ENCODE measurements at regions not wholly inside any gene's neighbourhood (a gene's known extent, or its start where the extent isn't known, plus 50 kb on each side); places are given as distances from the start of the nearest gene placed in this dataset.

- Histone ChIP-seq H3K9ac (ENCODE audit: low read length) (no peak overlapping the region), H3K4me1 (ENCODE audit: control insufficient read depth, insufficient read depth, low read length) (no peaks in the 10 kb centered on the region), H3K27me3 (replicated peaks; ENCODE audit: control insufficient read depth, insufficient read depth, low read length) (no peaks in the 10 kb centered on the region), H3K4me3 (ENCODE audit: low read length) (no peak overlapping the region), H3K9me3 (ENCODE audit: control insufficient read depth, low read length) (no peaks in the 10 kb centered on the region), H3K36me3 (ENCODE audit: control insufficient read depth, insufficient read depth, low read length, severe bottlenecking) (no peaks in the 10 kb centered on the region)
- no peak for DNase-seq (ENCODE audit: low read depth)
Measured at GRCh38 chr18:78448106-78448505, 531.5 kb upstream of the SALL3 start.

DNA sequence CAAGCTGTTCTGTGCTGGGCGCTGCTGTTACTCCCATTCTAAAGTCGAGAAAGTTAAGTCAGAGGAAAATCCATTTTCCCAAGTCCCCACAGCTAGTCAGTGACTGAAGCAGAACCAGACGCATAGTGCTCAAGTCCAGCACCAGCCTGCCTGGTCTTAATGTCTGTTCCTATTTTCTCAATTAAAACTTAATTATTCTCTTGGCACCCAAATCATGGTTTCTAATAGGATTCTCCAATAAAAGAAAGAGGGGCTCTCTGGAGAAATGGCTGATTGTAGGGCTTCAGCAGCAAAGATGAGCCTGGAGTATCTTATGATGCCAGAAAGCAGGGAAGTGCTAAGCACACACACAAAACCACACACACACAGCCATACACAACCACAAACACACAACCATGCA lies 531.0 kb upstream of the SALL3 start:
- no peaks in the 10 kb centered on the region for H3K27me3 ChIP-seq (replicated peaks; ENCODE audit: control insufficient read depth, insufficient read depth, low read length)
- no peak overlapping the region for H3K9ac ChIP-seq (ENCODE audit: low read length)
- no peaks in the 10 kb centered on the region for H3K4me1 ChIP-seq (ENCODE audit: control insufficient read depth, insufficient read depth, low read length)
- H3K4me3 ChIP-seq (ENCODE audit: low read length) = no peak overlapping the region
- no peak for DNase-seq (ENCODE audit: low read depth)
- no peaks in the 10 kb centered on the region for H3K36me3 ChIP-seq (ENCODE audit: control insufficient read depth, insufficient read depth, low read length, severe bottlenecking)
- no peaks in the 10 kb centered on the region for H3K9me3 ChIP-seq (ENCODE audit: control insufficient read depth, low read length)

DNA sequence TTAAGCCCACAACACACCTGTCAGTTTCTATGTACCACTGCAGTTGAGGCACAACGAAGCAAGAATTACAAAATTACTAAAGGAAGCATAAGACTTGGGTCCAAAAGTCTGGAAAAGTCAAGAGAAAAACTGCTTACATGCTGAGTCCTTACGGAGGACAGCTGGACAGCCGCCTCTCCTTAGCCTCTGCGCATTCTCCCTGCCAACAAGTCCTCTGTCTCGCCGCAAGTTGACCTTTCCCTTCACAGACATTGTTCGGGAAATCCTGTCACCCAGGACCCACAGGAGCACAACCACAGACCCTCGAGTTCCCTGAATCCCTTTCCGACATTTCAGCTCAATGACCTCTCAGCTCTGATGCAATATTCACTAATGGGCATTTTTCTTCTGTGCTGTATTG lies 525.4 kb upstream of the SALL3 start:
- no peak overlapping the region for H3K9ac ChIP-seq (ENCODE audit: low read length)
- no peaks in the 10 kb centered on the region for H3K9me3 ChIP-seq (ENCODE audit: control insufficient read depth, low read length)
- DNase-seq (ENCODE audit: low read depth) = no peak
- H3K4me3 ChIP-seq (ENCODE audit: low read length) = no peak overlapping the region
- no peaks in the 10 kb centered on the region for H3K27me3 ChIP-seq (replicated peaks; ENCODE audit: control insufficient read depth, insufficient read depth, low read length)
- H3K36me3 ChIP-seq (ENCODE audit: control insufficient read depth, insufficient read depth, low read length, severe bottlenecking) = no peaks in the 10 kb centered on the region
- no peaks in the 10 kb centered on the region for H3K4me1 ChIP-seq (ENCODE audit: control insufficient read depth, insufficient read depth, low read length)

DNA sequence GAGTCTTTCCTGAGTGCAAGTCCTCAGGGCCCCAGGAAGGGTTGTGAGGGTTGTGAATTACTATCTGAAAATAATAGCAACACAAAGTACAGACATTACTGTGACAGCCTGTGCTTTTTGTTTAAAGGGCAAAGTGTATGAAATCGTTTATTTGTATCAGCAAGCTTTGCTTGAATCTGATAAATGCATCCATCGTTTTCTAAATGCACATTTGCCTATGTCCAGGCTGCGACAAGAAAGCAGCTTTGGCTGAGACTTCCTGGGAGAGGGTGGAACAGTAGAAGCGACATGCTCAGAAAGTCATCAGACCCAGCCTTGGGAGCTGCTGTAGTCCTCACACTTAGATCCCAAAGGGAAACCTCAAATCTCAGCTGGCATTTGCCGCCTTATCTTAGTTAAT lies 524.2 kb upstream of the SALL3 start:
- H3K4me1 ChIP-seq (ENCODE audit: control insufficient read depth, insufficient read depth, low read length) = no peaks in the 10 kb centered on the region
- no peak for DNase-seq (ENCODE audit: low read depth)
- H3K27me3 ChIP-seq (replicated peaks; ENCODE audit: control insufficient read depth, insufficient read depth, low read length) = no peaks in the 10 kb centered on the region
- no peaks in the 10 kb centered on the region for H3K36me3 ChIP-seq (ENCODE audit: control insufficient read depth, insufficient read depth, low read length, severe bottlenecking)
- H3K9ac ChIP-seq (ENCODE audit: low read length) = no peak overlapping the region
- H3K4me3 ChIP-seq (ENCODE audit: low read length) = no peak overlapping the region
- no peaks in the 10 kb centered on the region for H3K9me3 ChIP-seq (ENCODE audit: control insufficient read depth, low read length)

- Histone ChIP-seq H3K27me3 (replicated peaks; ENCODE audit: control insufficient read depth, insufficient read depth, low read length) (no peaks in the 10 kb centered on the region), H3K9ac (ENCODE audit: low read length) (no peak overlapping the region), H3K36me3 (ENCODE audit: control insufficient read depth, insufficient read depth, low read length, severe bottlenecking) (no peaks in the 10 kb centered on the region), H3K4me3 (ENCODE audit: low read length) (no peak overlapping the region), H3K9me3 (ENCODE audit: control insufficient read depth, low read length) (no peaks in the 10 kb centered on the region), H3K4me1 (ENCODE audit: control insufficient read depth, insufficient read depth, low read length) (no peaks in the 10 kb centered on the region)
- DNase-seq (ENCODE audit: low read depth) = no peak
Measured at GRCh38 chr18:78457011-78457410, 522.6 kb upstream of the SALL3 start.

- Histone ChIP-seq H3K9me3 (ENCODE audit: control insufficient read depth, low read length) (no peaks in the 10 kb centered on the region), H3K9ac (ENCODE audit: low read length) (no peak overlapping the region), H3K27me3 (replicated peaks; ENCODE audit: control insufficient read depth, insufficient read depth, low read length) (no peaks in the 10 kb centered on the region), H3K36me3 (ENCODE audit: control insufficient read depth, insufficient read depth, low read length, severe bottlenecking) (no peaks in the 10 kb centered on the region), H3K4me3 (ENCODE audit: low read length) (no peak overlapping the region), H3K4me1 (ENCODE audit: control insufficient read depth, insufficient read depth, low read length) (no peaks in the 10 kb centered on the region)
- no peak for DNase-seq (ENCODE audit: low read depth)
Measured at GRCh38 chr18:78457731-78458130, 521.9 kb upstream of the SALL3 start.

GRCh38 chr18:78458356-78458755 lies 521.3 kb upstream of the SALL3 start:
- H3K4me3 ChIP-seq (ENCODE audit: low read length) = no peak overlapping the region
- H3K36me3 ChIP-seq (ENCODE audit: control insufficient read depth, insufficient read depth, low read length, severe bottlenecking) = no peaks in the 10 kb centered on the region
- H3K4me1 ChIP-seq (ENCODE audit: control insufficient read depth, insufficient read depth, low read length) = no peaks in the 10 kb centered on the region
- no peaks in the 10 kb centered on the region for H3K27me3 ChIP-seq (replicated peaks; ENCODE audit: control insufficient read depth, insufficient read depth, low read length)
- H3K9me3 ChIP-seq (ENCODE audit: control insufficient read depth, low read length) = no peaks in the 10 kb centered on the region
- DNase-seq (ENCODE audit: low read depth) = no peak
- no peak overlapping the region for H3K9ac ChIP-seq (ENCODE audit: low read length)

GRCh38 chr18:78459668-78460067 lies 520.0 kb upstream of the SALL3 start:
- no peak for DNase-seq (ENCODE audit: low read depth)
- Histone ChIP-seq H3K9me3 (ENCODE audit: control insufficient read depth, low read length) (peaks cover 10% of the 10 kb centered on the region), H3K36me3 (ENCODE audit: control insufficient read depth, insufficient read depth, low read length, severe bottlenecking) (no peaks in the 10 kb centered on the region), H3K4me1 (ENCODE audit: control insufficient read depth, insufficient read depth, low read length) (no peaks in the 10 kb centered on the region), H3K4me3 (ENCODE audit: low read length) (no peak overlapping the region), H3K9ac (ENCODE audit: low read length) (no peak overlapping the region), H3K27me3 (replicated peaks; ENCODE audit: control insufficient read depth, insufficient read depth, low read length) (no peaks in the 10 kb centered on the region)

GRCh38 chr18:78460558-78460957 lies 519.1 kb upstream of the SALL3 start:
- no peaks in the 10 kb centered on the region for H3K27me3 ChIP-seq (replicated peaks; ENCODE audit: control insufficient read depth, insufficient read depth, low read length)
- H3K9ac ChIP-seq (ENCODE audit: low read length) = no peak overlapping the region
- no peak for DNase-seq (ENCODE audit: low read depth)
- H3K4me3 ChIP-seq (ENCODE audit: low read length) = no peak overlapping the region
- peaks cover 19% of the 10 kb centered on the region for H3K9me3 ChIP-seq (ENCODE audit: control insufficient read depth, low read length)
- H3K4me1 ChIP-seq (ENCODE audit: control insufficient read depth, insufficient read depth, low read length) = no peaks in the 10 kb centered on the region
- H3K36me3 ChIP-seq (ENCODE audit: control insufficient read depth, insufficient read depth, low read length, severe bottlenecking) = no peaks in the 10 kb centered on the region

DNA sequence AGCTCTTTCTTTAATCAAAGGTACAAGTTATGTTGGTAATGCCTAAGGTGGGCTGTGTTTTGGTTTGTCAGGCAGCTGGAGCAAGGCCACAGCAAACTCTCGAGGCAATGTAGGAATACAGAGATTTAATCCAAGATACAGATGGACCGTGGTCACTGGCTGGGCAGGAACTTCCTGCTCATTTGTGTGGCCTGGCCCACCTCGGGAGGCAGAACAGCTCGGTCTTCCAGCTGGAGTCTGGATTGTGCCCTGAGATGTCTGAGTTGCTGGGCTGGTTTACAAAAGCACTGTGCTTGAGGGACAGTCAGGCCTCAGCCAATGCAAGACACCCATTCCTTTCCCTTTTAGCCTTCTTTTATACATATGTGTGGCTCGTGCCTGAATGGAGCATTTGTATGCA lies 506.1 kb upstream of the SALL3 start:
- Histone ChIP-seq H3K36me3 (ENCODE audit: control insufficient read depth, insufficient read depth, low read length, severe bottlenecking) (no peaks in the 10 kb centered on the region), H3K9ac (ENCODE audit: low read length) (no peak overlapping the region), H3K4me1 (ENCODE audit: control insufficient read depth, insufficient read depth, low read length) (no peaks in the 10 kb centered on the region), H3K4me3 (ENCODE audit: low read length) (no peak overlapping the region), H3K9me3 (ENCODE audit: control insufficient read depth, low read length) (no peaks in the 10 kb centered on the region), H3K27me3 (replicated peaks; ENCODE audit: control insufficient read depth, insufficient read depth, low read length) (no peaks in the 10 kb centered on the region)
- no peak for DNase-seq (ENCODE audit: low read depth)

GRCh38 chr18:78477840-78478239 lies 501.8 kb upstream of the SALL3 start:
- Histone ChIP-seq H3K4me3 (ENCODE audit: low read length) (no peak overlapping the region), H3K9me3 (ENCODE audit: control insufficient read depth, low read length) (peaks cover 5% of the 10 kb centered on the region), H3K27me3 (replicated peaks; ENCODE audit: control insufficient read depth, insufficient read depth, low read length) (no peaks in the 10 kb centered on the region), H3K36me3 (ENCODE audit: control insufficient read depth, insufficient read depth, low read length, severe bottlenecking) (no peaks in the 10 kb centered on the region), H3K9ac (ENCODE audit: low read length) (no peak overlapping the region), H3K4me1 (ENCODE audit: control insufficient read depth, insufficient read depth, low read length) (no peaks in the 10 kb centered on the region)
- no peak for DNase-seq (ENCODE audit: low read depth)

DNA sequence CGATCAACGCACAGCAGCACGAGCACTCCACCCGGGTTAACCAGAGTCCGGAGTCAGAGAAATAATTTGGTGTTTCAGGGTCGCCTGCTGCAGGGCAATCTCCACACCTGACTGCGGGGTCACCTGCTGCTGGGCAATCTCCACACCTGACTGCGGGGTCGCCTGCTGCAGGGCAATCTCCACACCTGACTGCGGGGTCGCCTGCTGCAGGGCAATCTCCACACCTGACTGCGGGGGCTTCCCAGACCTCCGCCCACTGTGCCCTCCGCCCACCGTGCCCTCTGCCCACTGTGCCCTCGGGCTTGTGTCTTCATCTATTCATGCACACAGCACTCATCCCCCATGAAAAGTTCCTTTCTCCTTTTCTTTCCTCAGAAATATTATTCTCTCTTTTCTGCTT lies 500.2 kb upstream of the SALL3 start:
- no peak overlapping the region for H3K9ac ChIP-seq (ENCODE audit: low read length)
- no peaks in the 10 kb centered on the region for H3K4me1 ChIP-seq (ENCODE audit: control insufficient read depth, insufficient read depth, low read length)
- no peak overlapping the region for H3K4me3 ChIP-seq (ENCODE audit: low read length)
- no peaks in the 10 kb centered on the region for H3K27me3 ChIP-seq (replicated peaks; ENCODE audit: control insufficient read depth, insufficient read depth, low read length)
- H3K36me3 ChIP-seq (ENCODE audit: control insufficient read depth, insufficient read depth, low read length, severe bottlenecking) = no peaks in the 10 kb centered on the region
- DNase-seq (ENCODE audit: low read depth) = no peak
- H3K9me3 ChIP-seq (ENCODE audit: control insufficient read depth, low read length) = peaks cover 5% of the 10 kb centered on the region
